ENCODE measurements at regions not wholly inside any gene's neighbourhood (a gene's known extent, or its start where the extent isn't known, plus 50 kb on each side); places are given as distances from the start of the nearest gene placed in this dataset.

DNA sequence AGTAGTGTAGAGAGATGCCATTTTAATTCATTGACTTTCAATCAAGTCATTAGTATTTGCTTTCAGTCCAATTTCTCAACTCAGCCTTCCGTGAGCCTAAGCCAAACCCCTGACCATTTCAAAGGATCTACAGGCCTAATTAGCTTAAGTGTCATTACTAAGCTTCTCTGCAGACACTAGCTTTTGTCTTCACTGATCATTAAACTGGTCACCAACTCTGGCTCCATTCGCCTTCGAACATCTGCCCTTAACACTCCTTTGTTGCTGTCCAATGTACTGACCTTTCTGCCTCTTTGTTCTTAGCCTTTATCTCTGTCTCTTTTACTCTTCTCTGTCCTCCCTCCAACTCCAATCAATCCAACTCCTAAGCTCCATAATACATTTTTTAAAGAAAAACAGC, 299.3 kb downstream of the DIRAS2 start:
- H3K4me3 ChIP-seq (ENCODE audit: low read depth, low read length): no peak overlapping the region
- CTCF ChIA-PET: interaction anchor here (0.7 kb wide), 1 partner anchor 14 kb away, joined by 3 read pairs; no protein-coding TSS in a partner anchor
- no peak overlapping the region for H3K27ac ChIP-seq (ENCODE audit: extremely low read depth, low read depth, low read length)
- H3K9me3 ChIP-seq (ENCODE audit: control insufficient read depth, insufficient read depth, low read depth, low read length): no peaks in the 10 kb centered on the region
- TF ChIP-seq, protein P1, sequence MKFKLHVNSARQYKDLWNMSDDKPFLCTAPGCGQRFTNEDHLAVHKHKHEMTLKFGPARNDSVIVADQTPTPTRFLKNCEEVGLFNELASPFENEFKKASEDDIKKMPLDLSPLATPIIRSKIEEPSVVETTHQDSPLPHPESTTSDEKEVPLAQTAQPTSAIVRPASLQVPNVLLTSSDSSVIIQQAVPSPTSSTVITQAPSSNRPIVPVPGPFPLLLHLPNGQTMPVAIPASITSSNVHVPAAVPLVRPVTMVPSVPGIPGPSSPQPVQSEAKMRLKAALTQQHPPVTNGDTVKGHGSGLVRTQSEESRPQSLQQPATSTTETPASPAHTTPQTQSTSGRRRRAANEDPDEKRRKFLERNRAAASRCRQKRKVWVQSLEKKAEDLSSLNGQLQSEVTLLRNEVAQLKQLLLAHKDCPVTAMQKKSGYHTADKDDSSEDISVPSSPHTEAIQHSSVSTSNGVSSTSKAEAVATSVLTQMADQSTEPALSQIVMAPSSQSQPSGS (tag by site-specific recombination; IDR thresholded peaks at IDR 0.05; ENCODE audit: low read depth): no peak
- TF ChIP-seq, protein P2, sequence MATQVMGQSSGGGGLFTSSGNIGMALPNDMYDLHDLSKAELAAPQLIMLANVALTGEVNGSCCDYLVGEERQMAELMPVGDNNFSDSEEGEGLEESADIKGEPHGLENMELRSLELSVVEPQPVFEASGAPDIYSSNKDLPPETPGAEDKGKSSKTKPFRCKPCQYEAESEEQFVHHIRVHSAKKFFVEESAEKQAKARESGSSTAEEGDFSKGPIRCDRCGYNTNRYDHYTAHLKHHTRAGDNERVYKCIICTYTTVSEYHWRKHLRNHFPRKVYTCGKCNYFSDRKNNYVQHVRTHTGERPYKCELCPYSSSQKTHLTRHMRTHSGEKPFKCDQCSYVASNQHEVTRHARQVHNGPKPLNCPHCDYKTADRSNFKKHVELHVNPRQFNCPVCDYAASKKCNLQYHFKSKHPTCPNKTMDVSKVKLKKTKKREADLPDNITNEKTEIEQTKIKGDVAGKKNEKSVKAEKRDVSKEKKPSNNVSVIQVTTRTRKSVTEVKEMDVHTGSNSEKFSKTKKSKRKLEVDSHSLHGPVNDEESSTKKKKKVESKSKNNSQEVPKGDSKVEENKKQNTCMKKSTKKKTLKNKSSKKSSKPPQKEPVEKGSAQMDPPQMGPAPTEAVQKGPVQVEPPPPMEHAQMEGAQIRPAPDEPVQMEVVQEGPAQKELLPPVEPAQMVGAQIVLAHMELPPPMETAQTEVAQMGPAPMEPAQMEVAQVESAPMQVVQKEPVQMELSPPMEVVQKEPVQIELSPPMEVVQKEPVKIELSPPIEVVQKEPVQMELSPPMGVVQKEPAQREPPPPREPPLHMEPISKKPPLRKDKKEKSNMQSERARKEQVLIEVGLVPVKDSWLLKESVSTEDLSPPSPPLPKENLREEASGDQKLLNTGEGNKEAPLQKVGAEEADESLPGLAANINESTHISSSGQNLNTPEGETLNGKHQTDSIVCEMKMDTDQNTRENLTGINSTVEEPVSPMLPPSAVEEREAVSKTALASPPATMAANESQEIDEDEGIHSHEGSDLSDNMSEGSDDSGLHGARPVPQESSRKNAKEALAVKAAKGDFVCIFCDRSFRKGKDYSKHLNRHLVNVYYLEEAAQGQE (tag by site-specific recombination; IDR thresholded peaks at IDR 0.05): peak; percentile 94
- H3K4me1 ChIP-seq (ENCODE audit: control insufficient read depth, insufficient read depth, low read length): no peaks in the 10 kb centered on the region
- POLR2A ChIA-PET: no interaction called here
- H3K36me3 ChIP-seq (ENCODE audit: control insufficient read depth in 2 of 2, insufficient read depth in 1 of 2, low read length in 2 of 2): no peaks in the 10 kb centered on the region

DNA sequence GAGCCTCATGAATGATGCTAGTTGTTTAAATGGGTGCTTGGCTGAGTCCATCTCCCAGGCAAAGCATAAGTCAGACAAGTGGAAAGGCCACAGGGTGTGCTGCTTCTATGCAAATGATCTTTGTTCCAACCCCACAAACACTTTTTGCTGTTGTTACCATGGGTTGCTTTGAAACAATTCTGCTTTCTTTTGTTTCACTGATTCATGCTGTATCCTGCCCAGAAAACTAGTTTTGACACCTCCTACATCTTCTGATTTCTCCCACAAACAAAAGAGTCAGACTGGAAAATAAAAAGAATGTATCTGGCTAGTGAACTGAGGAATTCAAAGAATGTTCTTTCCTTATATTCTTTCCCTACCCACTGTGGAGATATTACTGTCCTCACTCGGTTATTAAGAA, 298.6 kb downstream of the DIRAS2 start:
- ChIA-PET CTCF (no interaction called here), POLR2A (no interaction called here)
- Histone ChIP-seq H3K9me3 (ENCODE audit: control insufficient read depth, insufficient read depth, low read depth, low read length) (no peaks in the 10 kb centered on the region), H3K4me1 (ENCODE audit: control insufficient read depth, insufficient read depth, low read length) (no peaks in the 10 kb centered on the region), H3K27ac (ENCODE audit: extremely low read depth, low read depth, low read length) (no peak overlapping the region), H3K36me3 (ENCODE audit: control insufficient read depth in 2 of 2, insufficient read depth in 1 of 2, low read length in 2 of 2) (no peaks in the 10 kb centered on the region), H3K4me3 (ENCODE audit: low read depth, low read length) (no peak overlapping the region)
- no peak for TF ChIP-seq ZNF366 (tag by site-specific recombination; conservative IDR thresholded peaks at IDR 0.05)
- TF ChIP-seq PBX3 (CRISPR knock-in tag; IDR thresholded peaks at IDR 0.05): no peak
- TF ChIP-seq KLF7 (tag by site-specific recombination; IDR thresholded peaks at IDR 0.05; ENCODE audit: borderline replicate concordance): no peak
- TF ChIP-seq ZNF24 (tag by site-specific recombination; IDR thresholded peaks at IDR 0.05): no peak
- TF ChIP-seq, protein P3, sequence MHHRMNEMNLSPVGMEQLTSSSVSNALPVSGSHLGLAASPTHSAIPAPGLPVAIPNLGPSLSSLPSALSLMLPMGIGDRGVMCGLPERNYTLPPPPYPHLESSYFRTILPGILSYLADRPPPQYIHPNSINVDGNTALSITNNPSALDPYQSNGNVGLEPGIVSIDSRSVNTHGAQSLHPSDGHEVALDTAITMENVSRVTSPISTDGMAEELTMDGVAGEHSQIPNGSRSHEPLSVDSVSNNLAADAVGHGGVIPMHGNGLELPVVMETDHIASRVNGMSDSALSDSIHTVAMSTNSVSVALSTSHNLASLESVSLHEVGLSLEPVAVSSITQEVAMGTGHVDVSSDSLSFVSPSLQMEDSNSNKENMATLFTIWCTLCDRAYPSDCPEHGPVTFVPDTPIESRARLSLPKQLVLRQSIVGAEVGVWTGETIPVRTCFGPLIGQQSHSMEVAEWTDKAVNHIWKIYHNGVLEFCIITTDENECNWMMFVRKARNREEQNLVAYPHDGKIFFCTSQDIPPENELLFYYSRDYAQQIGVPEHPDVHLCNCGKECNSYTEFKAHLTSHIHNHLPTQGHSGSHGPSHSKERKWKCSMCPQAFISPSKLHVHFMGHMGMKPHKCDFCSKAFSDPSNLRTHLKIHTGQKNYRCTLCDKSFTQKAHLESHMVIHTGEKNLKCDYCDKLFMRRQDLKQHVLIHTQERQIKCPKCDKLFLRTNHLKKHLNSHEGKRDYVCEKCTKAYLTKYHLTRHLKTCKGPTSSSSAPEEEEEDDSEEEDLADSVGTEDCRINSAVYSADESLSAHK (tag by site-specific recombination; IDR thresholded peaks at IDR 0.05): no peak
- TF ChIP-seq ZSCAN4 (tag by site-specific recombination; IDR thresholded peaks at IDR 0.05): no peak
- TF ChIP-seq, protein P4, sequence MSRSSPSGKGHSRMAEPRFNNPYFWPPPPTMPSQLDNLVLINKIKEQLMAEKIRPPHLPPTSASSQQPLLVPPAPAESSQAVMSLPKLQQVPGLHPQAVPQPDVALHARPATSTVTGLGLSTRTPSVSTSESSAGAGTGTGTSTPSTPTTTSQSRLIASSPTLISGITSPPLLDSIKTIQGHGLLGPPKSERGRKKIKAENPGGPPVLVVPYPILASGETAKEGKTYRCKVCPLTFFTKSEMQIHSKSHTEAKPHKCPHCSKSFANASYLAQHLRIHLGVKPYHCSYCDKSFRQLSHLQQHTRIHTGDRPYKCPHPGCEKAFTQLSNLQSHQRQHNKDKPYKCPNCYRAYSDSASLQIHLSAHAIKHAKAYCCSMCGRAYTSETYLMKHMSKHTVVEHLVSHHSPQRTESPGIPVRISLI (tag by site-specific recombination; IDR thresholded peaks at IDR 0.05): no peak
- TF ChIP-seq ZNF626 (tag by site-specific recombination; IDR thresholded peaks at IDR 0.05): no peak
- TF ChIP-seq ZNF571 (tag by site-specific recombination; IDR thresholded peaks at IDR 0.05): no peak
- TF ChIP-seq ZNF26 (tag by site-specific recombination; IDR thresholded peaks at IDR 0.05): no peak
- no peak for TF ChIP-seq GLI2 (tag by site-specific recombination; IDR thresholded peaks at IDR 0.05; ENCODE audit: borderline replicate concordance, low read depth)
- TF ChIP-seq KLF9 (tag by site-specific recombination; IDR thresholded peaks at IDR 0.05; ENCODE audit: low read depth): no peak
- no peak for TF ChIP-seq ZFP69B (tag by site-specific recombination; IDR thresholded peaks at IDR 0.05)
- no peak for TF ChIP-seq ZNF274 (IDR thresholded peaks at IDR 0.05; ENCODE audit: low read length)
- TF ChIP-seq ZNF274 (tag by site-specific recombination; IDR thresholded peaks at IDR 0.05; ENCODE audit: borderline replicate concordance): no peak
- TF ChIP-seq PRDM10 (tag by site-specific recombination; IDR thresholded peaks at IDR 0.05): no peak
